HG03575 (cell line): ENCODE measurements at regions not wholly inside any gene's neighbourhood (a gene's known extent, or its start where the extent isn't known, plus 50 kb on each side); places are given as distances from the start of the nearest gene placed in this dataset.

ENCODE experiments used
- ATAC-seq: cut with Tn5 transposase; IDR thresholded peaks from one replicate; pipeline ENCODE4 v1.9.1; 2021; ENCODE audit not compliant: unreplicated experiment, insufficient number of reproducible peaks, low FRiP score; ENCODE audit errors: extremely low read depth

DNA sequence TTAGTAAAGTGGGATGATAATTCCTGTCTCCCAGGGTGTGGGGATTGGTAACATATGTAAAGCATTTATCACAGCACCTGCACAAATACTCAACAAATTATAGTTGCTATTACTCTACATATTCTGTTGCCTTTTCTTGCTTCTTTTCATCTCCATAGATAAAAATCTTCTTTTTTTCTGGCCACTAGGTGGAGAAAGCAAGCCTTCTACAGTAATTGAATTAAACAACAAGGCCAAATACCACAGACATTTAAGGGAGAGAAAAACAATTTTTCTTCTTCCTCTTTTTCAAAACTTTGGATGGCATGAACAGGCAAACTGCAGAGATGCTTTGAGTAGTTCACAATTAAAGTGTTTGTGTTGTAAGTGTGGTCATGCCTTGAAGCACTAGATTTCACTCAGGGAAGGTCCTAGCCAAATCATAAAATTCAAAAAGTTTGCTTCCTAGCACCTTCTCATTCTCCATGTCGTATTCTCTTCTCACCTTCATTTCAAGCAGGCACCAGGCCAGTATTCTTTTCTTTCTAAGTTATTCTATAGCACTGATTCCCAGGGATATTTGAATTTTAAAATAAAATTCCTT, 493.4 kb upstream of the TGFBR2 start:
- no peak for ATAC-seq

DNA sequence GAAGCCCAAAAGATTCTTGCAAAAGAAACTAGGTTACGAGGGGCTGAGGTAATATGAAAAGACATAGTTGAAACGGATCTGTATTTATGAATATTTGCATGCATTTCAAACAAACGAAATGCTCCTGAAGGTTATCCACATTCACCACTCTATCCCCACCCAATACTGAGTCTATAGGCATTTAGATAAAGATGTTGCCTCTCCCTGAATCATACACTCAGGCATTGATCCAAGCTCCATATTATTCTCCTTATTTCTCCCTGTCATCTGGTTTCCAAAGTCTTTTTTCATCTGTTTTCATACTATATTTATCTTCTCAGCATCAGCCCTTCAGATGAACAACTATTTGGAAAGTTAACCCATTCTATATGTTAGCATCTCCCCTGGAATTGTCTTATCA, 492.5 kb upstream of the TGFBR2 start:
- ATAC-seq: no peak

DNA sequence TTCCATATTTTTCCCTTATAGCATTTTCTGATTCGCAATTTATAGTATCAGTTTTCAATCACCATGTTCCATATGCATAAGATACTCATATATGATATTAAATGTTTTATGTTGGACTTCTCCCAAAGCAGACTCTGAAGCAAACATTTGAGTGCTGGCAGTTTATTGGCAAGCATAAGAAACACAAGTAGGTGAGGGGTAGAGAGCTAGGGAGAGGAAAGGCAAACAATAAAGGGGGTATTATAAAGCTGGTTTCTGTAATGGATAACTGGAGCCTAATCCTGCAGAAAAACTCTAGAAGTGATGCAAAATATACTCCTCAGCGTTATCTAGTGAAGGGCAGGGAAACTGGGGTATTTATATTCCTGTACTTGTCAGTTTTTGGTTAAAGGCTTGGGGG, 491.5 kb upstream of the TGFBR2 start:
- no peak for ATAC-seq

DNA sequence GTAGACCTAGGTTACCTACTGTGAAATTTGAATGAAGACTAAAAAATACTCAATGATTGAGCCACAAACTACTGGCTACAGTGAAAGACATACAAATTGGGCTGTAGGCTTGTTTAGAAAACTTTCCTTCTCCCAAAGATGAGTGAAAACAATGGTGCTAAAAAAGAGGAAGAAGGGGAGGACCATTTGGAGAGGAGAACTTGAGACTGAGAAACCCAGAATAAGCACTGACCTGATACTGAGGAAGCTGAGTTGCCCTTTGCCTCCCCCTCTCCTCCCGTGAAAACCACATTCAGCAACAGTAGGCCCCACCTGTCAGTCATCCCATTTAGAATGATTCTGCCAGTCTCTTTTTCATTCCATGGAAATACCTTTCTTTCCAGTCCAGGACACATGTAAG, 484.0 kb upstream of the TGFBR2 start:
- no peak for ATAC-seq

DNA sequence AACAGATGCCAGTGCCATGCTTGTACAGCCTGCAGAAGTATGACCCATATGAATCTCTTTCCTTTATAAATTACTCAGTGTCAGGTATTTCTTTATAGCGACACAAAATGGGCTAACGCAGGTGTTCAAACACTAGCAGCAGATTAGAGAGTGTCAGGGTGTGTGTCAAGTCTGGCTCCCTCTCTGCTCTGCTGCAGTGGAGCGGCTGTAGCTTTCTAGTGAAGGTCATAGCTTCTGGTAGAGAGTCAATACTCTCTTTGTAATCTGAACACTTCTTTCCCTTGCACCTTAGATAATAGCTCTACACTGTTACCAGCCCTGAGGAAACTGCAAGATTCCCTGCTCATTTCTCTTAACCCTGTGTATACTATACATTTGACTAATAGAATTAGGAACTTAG, 483.2 kb upstream of the TGFBR2 start:
- ATAC-seq: no peak

DNA sequence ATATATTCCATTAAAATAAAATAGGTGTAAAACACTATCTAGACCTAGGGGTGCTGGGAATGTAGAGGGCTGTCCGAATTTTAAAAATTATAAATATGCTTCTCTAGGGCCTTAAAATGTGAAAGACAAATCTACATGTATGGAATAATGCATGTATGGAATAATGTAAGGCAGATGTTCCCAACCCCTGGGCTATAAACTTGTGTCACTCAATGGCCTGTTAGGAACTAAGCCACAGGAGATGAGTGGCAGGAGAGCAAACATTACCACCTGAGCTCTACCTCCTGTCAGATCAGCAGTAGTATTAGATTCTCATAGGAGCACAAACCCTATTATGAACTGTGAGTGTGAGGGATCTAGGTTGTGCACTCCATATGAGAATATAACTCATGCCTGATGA, 482.6 kb upstream of the TGFBR2 start:
- ATAC-seq: no peak

DNA sequence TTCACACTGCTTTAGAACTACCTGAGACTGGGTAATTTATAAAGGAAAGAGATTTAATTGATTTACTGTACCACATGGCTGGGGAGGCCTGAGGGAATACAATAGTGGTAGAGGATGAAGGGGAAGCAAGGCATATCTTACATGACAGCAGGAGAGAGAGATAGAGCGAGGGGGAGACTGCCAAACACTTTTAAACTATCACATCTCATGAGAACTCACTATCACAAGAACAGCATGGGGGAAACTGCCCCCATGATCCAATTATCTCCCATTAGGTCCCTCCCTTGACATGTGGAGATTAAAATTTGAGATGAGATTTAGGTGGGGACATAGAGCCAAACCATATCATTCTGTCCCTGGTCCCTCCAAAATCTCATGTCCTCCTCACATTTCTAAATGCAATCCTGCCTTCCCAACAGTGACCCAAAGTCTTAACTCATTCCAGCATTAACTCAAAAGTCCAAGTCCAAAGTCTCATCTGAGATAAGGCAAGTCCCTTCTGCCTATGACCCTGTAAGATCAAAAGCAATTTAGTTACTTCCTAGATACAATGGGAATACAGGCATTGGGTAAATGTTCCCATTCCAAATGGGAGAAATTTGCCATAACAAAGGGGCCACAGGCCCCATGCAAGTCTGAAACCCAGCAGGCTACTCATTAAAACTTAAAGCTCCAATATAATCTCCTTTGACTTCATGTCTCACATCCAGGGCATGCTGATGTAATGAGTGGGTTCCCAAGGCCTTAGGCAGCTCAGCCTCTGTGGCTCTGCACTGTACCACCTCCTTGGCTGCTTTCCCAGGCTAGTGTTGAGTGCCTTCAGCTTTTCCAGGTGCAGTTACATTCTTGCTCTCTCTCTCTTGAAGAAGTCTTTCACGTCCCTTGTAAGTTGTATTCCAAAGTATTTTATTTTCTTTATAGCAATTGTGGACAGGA, 481.7 kb upstream of the TGFBR2 start:
- no peak for ATAC-seq

DNA sequence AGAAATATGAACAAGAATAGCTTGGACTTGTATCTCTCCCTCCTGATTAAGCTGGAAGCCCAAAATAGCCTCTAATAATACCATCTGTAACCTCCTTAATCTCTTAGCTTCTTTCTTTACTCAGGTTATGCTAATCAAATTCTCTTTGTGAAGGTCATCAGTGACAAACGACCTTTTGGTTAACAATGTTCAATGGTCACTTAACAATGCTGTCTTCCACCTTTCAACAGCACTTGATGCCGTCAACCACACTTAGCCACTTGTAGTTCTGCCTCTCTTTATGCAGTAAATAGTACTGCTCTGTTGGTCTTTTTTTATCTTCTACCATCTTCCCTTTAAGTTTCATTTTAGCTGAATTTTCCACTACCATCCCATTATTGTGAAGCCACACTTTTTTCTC, 476.6 kb upstream of the TGFBR2 start:
- ATAC-seq: no peak

DNA sequence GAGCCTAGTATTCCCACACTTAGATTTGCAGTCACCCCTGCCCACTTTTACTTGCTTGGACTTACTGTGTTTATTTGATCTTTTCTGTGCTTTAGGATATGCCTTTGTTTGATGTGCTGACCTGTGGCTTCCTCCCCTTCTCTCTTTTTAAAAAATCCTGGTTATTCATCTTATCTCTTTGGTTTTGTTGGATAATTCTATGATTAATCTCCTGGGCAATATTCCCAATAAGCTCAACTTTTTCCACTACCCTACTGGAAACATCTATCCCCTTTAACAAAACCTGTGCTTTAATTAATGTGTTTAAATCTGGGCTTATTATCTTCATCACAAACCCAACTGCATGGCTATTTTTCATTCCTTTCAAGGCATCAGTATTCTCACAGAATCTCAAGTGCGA, 476.0 kb upstream of the TGFBR2 start:
- no peak for ATAC-seq

DNA sequence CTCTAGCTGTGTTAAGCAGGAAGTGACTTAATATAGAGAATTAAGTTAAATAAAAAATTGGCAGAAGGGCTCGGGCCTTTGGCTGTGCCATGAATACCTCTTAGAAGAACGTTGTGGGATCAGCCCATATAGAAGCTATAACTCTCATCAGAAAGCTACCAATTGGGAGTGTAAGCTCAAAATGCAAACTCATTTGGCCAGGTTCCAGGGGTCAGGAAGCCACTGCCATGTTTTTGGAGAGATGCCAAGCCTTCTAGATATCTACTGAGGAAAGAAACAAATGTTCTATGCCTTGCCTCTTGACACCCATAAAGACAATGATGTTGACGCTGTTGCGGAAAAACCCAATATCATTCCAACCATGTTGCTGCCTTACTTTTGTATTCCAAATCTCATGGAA, 475.2 kb upstream of the TGFBR2 start:
- no peak for ATAC-seq

DNA sequence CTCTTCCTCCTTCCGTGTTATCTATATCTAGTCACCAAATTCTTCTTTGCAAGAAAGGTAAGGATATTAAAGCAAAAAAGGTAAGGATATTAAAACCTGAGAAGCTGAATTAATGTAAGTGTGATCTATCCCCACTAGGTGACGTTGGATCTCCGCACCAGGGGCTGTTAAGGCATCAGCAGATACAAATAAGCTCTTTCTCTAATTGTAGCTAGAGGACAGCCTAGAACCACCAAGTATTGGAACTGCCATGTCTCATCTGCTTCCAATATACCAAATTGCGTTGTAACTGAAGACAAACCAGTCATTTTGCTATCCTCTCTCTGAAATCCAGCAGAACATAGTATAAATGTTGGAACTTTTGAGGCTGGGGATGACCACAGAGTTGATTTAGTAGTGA, 471.2 kb upstream of the TGFBR2 start:
- ATAC-seq: no peak

DNA sequence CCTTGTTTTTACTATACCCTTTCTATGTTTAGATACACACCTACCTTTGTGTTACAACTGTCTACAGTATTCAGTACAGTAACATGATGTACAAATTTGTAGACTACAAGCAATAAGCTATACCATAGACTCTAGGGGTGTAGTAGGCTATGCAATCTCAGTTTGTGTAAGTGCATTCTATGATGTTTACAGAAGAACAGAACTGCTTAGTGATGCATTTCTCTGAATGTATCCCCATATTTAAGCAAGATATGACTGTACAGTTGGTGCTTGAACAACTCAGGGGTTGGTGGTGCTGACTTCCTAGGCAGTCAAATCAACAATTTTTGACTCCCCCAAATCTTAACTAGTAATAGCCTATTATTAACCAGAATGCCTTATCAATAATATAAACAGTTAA, 467.1 kb upstream of the TGFBR2 start:
- no peak for ATAC-seq

DNA sequence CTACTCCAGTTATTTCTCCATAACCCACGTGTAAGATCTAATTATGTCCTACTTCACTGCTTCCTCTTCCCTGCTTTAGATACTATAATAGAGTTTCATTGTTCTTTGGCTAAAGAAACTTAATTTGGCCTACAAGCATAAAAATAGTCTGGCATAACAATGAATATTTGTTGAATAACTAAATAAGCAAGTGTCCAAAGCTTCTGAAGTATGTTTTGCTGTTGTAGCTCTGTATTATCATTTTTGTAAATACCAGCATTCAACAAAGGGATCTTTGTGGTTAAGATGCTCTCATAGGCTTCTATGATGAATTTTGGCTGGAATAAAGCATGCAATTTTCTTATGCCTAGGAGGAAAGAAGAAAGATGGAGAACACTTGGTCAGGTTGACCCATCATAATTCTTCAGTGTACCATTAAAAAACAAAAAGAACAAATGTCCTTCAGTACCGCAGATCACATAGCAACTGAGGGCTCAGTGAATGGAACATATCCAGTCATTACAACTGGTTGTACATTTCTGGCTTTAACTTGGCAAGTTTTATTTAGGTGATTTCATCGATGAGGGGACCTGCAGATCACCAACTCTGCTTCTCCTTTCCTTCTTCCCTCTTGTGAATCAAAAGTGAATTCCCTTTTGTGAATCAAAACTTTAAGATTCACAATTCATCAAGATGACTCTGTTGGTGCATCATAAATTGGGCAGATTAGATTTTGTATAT, 465.9 kb upstream of the TGFBR2 start:
- ATAC-seq: no peak

DNA sequence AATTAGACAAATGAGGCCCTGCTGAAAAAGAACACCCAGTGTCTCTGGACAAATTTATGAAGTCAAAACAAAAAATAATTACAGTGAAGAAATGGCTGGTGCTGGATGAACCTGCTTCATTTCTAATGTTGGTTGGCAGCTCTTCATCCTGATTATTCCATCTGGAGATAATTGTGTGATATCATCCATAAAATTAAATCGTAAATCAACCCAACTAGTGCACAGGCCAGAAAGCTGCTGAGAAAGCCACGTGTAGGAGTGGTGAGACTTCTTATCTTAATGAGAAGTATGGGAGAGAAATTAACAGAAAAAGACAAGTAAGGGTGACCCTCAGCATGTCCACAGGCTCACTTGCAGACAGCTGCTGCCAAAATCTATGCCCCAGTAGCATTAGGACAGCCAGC, 465.2 kb upstream of the TGFBR2 start:
- ATAC-seq: no peak

DNA sequence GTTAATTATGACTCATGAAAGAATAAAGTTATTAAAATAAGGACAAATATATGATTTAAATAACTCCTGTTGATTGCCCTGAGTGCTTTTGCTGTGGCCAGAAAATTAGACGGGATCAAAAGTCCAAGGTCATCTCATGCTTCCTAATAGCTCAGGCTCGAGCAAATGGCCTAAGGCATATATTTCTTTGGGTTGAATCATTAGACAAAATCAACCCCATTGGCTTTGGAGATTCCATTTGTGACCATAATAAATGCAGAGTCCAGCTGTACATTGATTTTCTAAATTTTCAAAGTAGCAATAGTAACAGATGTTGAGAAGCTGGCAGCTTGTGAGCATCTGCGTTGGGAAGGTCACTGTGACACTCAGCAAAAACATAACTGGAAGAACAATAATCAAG, 464.5 kb upstream of the TGFBR2 start:
- ATAC-seq: no peak

DNA sequence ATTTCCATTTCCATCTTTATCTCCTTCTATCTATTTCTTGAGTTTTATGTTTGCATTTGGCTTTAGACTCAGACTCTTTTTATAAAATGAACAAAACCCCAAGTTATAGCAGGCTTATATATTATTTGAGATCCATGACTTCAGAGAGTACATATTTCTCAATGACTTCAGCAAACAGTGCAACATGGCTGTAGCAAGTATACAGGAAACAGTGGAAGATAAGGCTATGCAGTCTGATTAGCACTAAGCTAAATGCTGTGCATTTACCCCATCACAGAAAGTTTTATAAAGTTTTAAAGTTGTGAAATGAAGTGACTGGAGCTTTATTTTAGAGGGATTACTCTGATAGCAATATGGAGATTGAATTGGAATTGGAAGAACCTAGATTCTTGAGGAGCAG, 463.5 kb upstream of the TGFBR2 start:
- ATAC-seq: no peak

DNA sequence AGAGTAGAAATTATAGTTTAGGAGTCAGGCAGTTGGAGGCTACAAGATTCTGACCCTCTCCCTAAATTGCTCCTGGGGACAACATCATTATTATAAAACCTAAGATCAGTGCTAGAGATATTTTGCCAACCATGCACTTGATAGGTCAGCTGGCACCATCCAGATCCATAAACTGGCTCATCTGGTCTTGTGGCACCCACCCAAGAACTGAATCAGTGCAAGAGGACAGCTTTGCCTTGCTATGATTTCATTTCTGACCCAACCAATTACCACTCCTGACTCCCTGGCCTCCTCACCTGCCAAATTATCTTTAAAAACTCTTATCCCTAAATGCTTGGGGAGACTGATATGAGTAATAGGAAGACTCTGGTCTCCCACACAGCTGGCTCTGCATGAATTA, 461.1 kb upstream of the TGFBR2 start:
- ATAC-seq: no peak

DNA sequence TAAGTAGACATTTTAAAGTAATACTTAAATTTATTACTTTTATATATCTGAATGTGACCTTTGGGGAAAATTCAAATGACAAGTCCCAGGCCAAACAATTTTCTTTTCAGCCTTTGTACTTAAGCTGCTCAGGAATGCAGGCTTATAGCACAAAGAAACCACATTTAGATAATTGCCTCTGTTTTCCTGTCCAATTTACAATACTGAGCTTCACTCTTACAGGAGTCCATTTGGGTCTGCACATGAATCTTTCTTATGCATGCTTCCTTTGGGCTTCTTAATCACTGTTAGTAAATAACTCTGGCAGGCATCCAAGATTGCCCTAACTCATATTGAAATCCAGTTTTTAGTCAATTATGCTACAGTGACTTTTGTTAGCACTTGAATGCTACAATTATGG, 459.4 kb upstream of the TGFBR2 start:
- ATAC-seq: no peak

DNA sequence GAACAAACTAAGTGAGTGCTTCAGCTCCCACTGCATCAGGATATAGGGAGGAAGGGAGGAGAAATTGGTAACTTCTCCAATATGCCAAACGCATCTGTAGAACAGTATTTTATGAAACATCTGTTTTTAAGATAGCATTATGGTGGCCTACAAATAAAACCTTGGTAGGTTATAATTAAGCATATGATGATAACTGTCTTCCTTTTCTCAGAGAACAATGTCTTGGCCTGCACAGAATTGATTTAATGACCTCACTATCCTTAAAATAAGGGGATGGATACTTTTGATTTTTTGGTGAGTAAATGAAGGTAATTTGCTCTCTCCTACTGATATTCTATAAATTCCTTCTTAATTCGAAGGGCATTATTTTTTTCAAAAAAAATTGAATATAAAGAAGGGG, 451.5 kb upstream of the TGFBR2 start:
- no peak for ATAC-seq

DNA sequence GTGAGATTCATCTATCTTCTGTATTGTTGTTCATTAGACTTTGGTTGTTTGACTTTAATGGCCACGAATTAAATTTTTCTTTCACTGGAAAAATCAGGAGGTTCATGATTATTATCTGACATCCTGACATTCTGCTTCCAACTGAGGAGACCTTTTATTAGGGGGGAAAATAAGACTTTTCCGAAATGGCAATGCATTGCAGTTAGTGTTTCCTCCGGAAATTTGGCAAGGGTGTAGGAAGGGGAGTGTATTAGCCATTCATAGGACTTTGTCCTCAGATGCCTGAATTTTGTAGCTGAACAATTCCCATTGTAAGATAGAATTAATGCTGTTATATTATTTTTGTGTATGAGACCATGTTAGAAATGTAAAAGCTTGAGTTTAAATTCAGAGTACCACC, 450.6 kb upstream of the TGFBR2 start:
- no peak for ATAC-seq
